Stomach (tissue), 4 donors: ENCODE measurements at regions not wholly inside any gene's neighbourhood (a gene's known extent, or its start where the extent isn't known, plus 50 kb on each side); places are given as distances from the start of the nearest gene placed in this dataset.

ENCODE experiments used
- CTCF ChIP-seq, 7 experiments: fragments of 450-650 bp in 4 of 7; fragments of 200-600 bp in 3 of 7; sonication (generic) in 3 of 7; IDR thresholded peaks; one replicate each; pipeline ENCODE4 v1.5.1; 2016 to 2019; ENCODE audit warnings: antibody characterized with exemption in 7 of 7, control low read depth in 2 of 7, mild to moderate bottlenecking in 1 of 7
- POLR2A ChIP-seq, 4 donors: fragments of 450-650 bp; IDR thresholded peaks; one replicate each; pipeline ENCODE4 v1.6.1; 2016; ENCODE audit warnings: antibody characterized with exemption in 4 of 4, control low read depth in 2 of 4, mild to moderate bottlenecking in 1 of 4, moderate library complexity in 1 of 4
- POLR2AphosphoS5 ChIP-seq, 3 donors: sonication (generic); formaldehyde crosslinking; IDR thresholded peaks; one replicate each; pipeline ENCODE4 v1.6.1; 2016; ENCODE audit warnings: antibody characterized with exemption in 3 of 3

- TF ChIP-seq POLR2A (IDR thresholded peaks at IDR 0.05) (no peak), CTCF (IDR thresholded peaks at IDR 0.05) (no peak), POLR2AphosphoS5 (IDR thresholded peaks at IDR 0.05) (no peak)
Observed at GRCh38 chr20:56805966-56806365, 176.9 kb downstream of the TFAP2C start.
